GM12874 (cell line): ENCODE measurements at regions not wholly inside any gene's neighbourhood (a gene's known extent, or its start where the extent isn't known, plus 50 kb on each side); places are given as distances from the start of the nearest gene placed in this dataset.

Experiments used
- CTCF ChIP-seq: IDR thresholded peaks from 2 replicates; pipeline ENCODE4 v1.5.1; 2011; ENCODE audit warnings: low read depth, mild to moderate bottlenecking, control low read depth, low read length, moderate library complexity; ENCODE audit not compliant: insufficient read depth

- no peak for TF ChIP-seq CTCF
Measured at GRCh38 chr4:162341533-162341932, 177.7 kb upstream of the FSTL5 start.

- no peak for TF ChIP-seq CTCF
Measured at GRCh38 chr4:162323919-162324318, 160.1 kb upstream of the FSTL5 start.

- no peak for TF ChIP-seq CTCF
Measured at GRCh38 chr4:162322054-162322453, 158.3 kb upstream of the FSTL5 start.

- no peak for TF ChIP-seq CTCF
Measured at GRCh38 chr4:162285753-162286152, 122.0 kb upstream of the FSTL5 start.

GRCh38 chr4:162282684-162283083 lies 118.9 kb upstream of the FSTL5 start:
- no peak for TF ChIP-seq CTCF

GRCh38 chr4:162274354-162274753 lies 110.6 kb upstream of the FSTL5 start:
- TF ChIP-seq CTCF = no peak

- TF ChIP-seq CTCF = no peak
Measured at GRCh38 chr4:162272215-162272614, 108.4 kb upstream of the FSTL5 start.

- no peak for TF ChIP-seq CTCF
Measured at GRCh38 chr4:162268911-162269310, 105.1 kb upstream of the FSTL5 start.
